RWPE2 (cell line): ENCODE measurements at regions not wholly inside any gene's neighbourhood (a gene's known extent, or its start where the extent isn't known, plus 50 kb on each side); places are given as distances from the start of the nearest gene placed in this dataset.
A peak's percentile ranks its signal among the peaks of the same experiment; 100 is the strongest.

Experiments used
- ATAC-seq: fragments of 200-7000 bp; cut with Tn5 transposase; 3 replicates; pipeline ENCODE4 v1.9.1; 2021; ENCODE audit warnings: low read depth
- DNase-seq: peaks from one replicate; pipeline ENCODE4 v3.0.0-alpha.2; 2020; ENCODE audit warnings: low spot score
- H3K27ac ChIP-seq: fragments of 450-650 bp; 2 replicates; pipeline ENCODE4 v1.5.1; 2017; ENCODE audit warnings: mild to moderate bottlenecking; ENCODE audit not compliant: poor library complexity, severe bottlenecking
- H3K27me3 ChIP-seq: fragments of 250-450 bp; sonication (Bioruptor Pico); 2 replicates; pipeline ENCODE4 v1.5.1; 2021; ENCODE audit warnings: mild to moderate bottlenecking, moderate library complexity; ENCODE audit not compliant: insufficient read depth, poor library complexity, severe bottlenecking
- H3K36me3 ChIP-seq: fragments of 250-450 bp; sonication (Bioruptor Pico); 2 replicates; pipeline ENCODE4 v1.5.1; 2020; ENCODE audit warnings: low read depth, mild to moderate bottlenecking, moderate library complexity
- H3K4me1 ChIP-seq: fragments of 250-450 bp; sonication (Bioruptor Pico); 2 replicates; pipeline ENCODE4 v1.5.1; 2021; ENCODE audit warnings: mild to moderate bottlenecking, moderate library complexity; ENCODE audit not compliant: insufficient read depth, poor library complexity, severe bottlenecking
- H3K4me3 ChIP-seq: fragments of 250-450 bp; sonication (Bioruptor Pico); 2 replicates; pipeline ENCODE4 v1.5.1; 2021; ENCODE audit warnings: mild to moderate bottlenecking, moderate library complexity; ENCODE audit not compliant: severe bottlenecking
- H3K9me3 ChIP-seq: fragments of 250-450 bp; sonication (Bioruptor Pico); 2 replicates; pipeline ENCODE4 v1.5.1; 2021; ENCODE audit warnings: mild to moderate bottlenecking, moderate library complexity; ENCODE audit not compliant: severe bottlenecking
- TF ChIP-seq, protein P1 (sequence below): fragments of 450-650 bp; IDR thresholded peaks from one replicate; pipeline ENCODE4 v1.5.1; 2017; ENCODE audit warnings: mild to moderate bottlenecking, moderate library complexity; ENCODE audit not compliant: poor library complexity, severe bottlenecking

DNA sequence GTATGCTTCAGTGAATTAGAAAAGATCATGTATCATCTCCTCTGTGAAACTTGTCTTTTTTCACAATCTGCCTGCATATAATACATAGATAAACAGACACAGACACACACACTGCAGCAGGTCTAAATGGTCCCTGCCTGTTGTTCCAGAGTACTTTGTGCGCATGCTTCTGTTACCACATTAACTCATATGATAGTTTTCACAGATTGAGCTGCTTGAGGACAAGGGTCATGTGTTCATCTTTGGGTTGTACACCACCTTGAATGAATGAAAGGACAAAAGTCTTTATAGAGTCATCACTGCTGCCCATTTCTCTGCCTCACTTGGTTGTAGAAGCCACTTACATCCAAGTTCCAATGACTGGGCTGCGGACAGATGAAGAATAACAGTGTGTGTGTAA is 72.7 kb upstream of the GLS start:
- H3K4me1 ChIP-seq = no peaks in the 10 kb centered on the region
- TF ChIP-seq, protein P1, sequence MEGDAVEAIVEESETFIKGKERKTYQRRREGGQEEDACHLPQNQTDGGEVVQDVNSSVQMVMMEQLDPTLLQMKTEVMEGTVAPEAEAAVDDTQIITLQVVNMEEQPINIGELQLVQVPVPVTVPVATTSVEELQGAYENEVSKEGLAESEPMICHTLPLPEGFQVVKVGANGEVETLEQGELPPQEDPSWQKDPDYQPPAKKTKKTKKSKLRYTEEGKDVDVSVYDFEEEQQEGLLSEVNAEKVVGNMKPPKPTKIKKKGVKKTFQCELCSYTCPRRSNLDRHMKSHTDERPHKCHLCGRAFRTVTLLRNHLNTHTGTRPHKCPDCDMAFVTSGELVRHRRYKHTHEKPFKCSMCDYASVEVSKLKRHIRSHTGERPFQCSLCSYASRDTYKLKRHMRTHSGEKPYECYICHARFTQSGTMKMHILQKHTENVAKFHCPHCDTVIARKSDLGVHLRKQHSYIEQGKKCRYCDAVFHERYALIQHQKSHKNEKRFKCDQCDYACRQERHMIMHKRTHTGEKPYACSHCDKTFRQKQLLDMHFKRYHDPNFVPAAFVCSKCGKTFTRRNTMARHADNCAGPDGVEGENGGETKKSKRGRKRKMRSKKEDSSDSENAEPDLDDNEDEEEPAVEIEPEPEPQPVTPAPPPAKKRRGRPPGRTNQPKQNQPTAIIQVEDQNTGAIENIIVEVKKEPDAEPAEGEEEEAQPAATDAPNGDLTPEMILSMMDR = no peak
- no peaks in the 10 kb centered on the region for H3K27me3 ChIP-seq
- H3K36me3 ChIP-seq = no peaks in the 10 kb centered on the region
- DNase-seq (no peak), ATAC-seq (no peak)
- H3K4me3 ChIP-seq = no peak overlapping the region
- no peak overlapping the region for H3K27ac ChIP-seq
- H3K9me3 ChIP-seq = no peaks in the 10 kb centered on the region

DNA sequence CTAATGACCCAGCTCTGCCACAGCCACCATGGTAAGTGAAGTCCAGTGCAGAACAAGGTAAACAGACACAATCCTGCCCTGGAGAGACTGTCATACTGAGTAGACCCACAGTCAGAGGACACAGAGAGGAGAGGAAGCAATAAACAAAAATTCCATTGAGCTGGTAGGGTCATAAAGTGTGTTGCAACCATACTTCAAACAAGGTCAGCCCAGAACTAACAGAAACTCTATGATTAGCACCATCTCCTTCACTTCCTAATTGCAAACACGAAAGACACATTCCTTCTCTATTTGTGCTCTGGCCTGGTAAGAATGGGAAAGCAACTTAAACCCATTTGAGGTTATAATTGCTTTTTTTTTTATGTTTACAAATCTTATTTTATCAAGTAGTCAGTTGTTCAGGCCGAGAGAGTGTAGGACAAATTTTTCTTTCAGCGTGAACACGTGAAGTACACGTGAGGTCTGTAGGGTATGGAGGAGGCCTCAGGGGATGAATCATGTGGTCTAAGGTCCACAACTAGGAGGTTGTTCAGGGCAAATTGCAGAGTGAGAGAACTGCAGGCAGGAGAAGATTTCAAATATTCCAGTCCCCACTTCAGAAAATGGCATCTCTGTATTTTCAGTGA is 71.4 kb upstream of the GLS start:
- DNase-seq (no peak), ATAC-seq (no peak)
- Histone ChIP-seq H3K36me3 (no peaks in the 10 kb centered on the region), H3K9me3 (no peaks in the 10 kb centered on the region), H3K27me3 (no peaks in the 10 kb centered on the region), H3K4me1 (no peaks in the 10 kb centered on the region), H3K27ac (no peak overlapping the region), H3K4me3 (no peak overlapping the region)
- TF ChIP-seq, protein P1 = no peak

DNA sequence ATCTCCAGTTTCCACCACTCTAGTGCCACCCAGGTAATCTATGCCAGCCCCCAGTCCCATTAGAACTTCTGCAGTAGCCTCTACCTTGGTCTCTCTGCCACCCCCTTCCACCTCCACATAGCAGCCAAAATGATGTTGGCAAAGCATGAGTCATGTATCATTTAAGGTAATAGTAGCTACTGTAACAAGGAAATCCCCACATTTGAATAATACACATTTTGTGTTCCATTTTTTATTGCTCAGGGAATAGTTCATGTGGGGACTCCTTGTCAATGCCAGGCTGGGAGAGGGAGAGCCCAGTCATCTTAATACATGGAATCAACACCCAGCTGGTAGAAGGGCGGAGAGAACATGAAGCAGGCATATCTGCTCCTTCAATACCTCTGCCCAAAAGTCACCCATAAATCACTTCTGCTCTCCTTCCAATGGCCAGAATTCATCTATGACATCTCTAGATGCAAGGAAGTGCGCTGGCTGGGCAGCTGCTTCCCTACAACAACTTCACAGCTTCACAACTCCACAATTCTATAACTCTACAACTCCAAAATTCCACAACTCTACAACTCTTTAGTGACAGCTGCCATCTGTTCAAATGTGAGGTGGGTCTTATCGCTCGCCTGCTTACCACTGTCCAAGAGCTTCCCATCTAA is 70.6 kb upstream of the GLS start:
- Histone ChIP-seq H3K36me3 (no peaks in the 10 kb centered on the region), H3K9me3 (no peaks in the 10 kb centered on the region), H3K27me3 (no peaks in the 10 kb centered on the region), H3K27ac (no peak overlapping the region), H3K4me3 (no peak overlapping the region), H3K4me1 (no peaks in the 10 kb centered on the region)
- TF ChIP-seq, protein P1 = no peak
- DNase-seq = no peak
- ATAC-seq = 0 out of 3 replicates have a peak, but pooled peaks have one; percentile 38

DNA sequence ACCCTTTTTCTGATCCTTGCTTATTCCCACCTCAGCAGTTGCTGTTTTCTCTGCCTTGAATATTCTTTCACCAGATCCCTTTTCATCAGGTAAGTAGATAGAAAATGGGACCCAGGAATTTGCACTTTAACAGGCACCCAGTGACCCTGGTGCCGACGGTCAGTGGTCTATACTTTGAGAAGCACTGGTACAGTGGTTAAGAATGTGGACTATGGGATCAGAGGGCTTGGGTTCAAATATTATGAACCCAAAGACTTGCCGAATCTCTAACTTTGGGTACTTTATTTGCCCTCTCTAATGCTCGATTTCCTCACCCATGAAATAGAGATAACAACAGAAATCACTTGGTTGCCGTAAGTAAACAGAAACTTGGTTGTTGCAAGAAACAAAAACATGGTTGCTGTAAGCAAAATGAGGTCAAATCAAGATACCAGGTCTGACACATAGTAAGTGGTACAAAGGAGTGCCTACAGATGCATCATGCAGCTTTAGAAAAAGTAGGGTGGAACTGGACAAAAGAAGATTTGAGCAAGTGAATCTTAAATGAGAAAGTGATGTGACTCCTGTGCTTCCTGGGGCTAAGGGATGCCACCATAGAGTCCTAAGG is 69.5 kb upstream of the GLS start:
- Histone ChIP-seq H3K27ac (no peak overlapping the region), H3K36me3 (no peaks in the 10 kb centered on the region), H3K27me3 (no peaks in the 10 kb centered on the region), H3K9me3 (no peaks in the 10 kb centered on the region), H3K4me3 (no peak overlapping the region), H3K4me1 (no peaks in the 10 kb centered on the region)
- DNase-seq = no peak
- ATAC-seq = no peak
- TF ChIP-seq, protein P1 = no peak

DNA sequence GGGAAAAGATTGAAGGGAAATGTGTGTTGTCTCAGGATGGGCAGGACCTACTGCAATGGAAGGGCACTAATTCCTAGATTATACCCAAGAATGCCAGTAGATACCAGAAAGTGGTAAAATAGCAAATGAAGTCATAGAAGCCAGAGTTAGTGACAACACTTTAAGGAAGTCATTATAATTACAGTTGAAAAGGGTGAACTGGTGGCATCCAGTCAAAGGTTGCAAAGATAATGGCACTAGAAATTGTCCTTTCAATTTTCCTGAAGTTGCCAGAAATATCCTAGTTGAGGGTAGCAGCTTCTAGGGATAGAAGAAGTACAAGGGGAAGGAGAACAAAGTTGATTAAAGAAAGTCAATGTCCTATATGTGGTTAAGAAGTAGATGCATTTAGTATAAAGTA is 68.8 kb upstream of the GLS start:
- ATAC-seq (no peak), DNase-seq (no peak)
- Histone ChIP-seq H3K27me3 (no peaks in the 10 kb centered on the region), H3K36me3 (no peaks in the 10 kb centered on the region), H3K27ac (no peak overlapping the region), H3K9me3 (no peaks in the 10 kb centered on the region), H3K4me1 (no peaks in the 10 kb centered on the region), H3K4me3 (no peak overlapping the region)
- TF ChIP-seq, protein P1 = no peak
